ENCODE measurements at regions not wholly inside any gene's neighbourhood (a gene's known extent, or its start where the extent isn't known, plus 50 kb on each side); places are given as distances from the start of the nearest gene placed in this dataset.

GRCh38 chr22:48453751-48454485 lies 1373.8 kb downstream of the BRD1 start:
- WGBS, 10 experiments = 35 to 100% (median 66%) methylated on average over 1 to 9 of the region's 14 CpGs; no CpG with 5 or more reads in 2 of the 10 experiments
- ATAC-seq (replicated peaks in 6 of 8) = no peak
- Histone ChIP-seq H3K4me3 (no peak overlapping the region), H3K4me1 (replicated peaks in 1 of 2) (no peaks in the 10 kb centered on the region), H3K27ac (no peak overlapping the region)
- in situ Hi-C loops (cut with MboI; ENCODE audit: low pct_unique_long_range_greater_than_20kb in 2 of 9, low sequenced_read_pairs in 9 of 9, unreplicated experiment in 9 of 9) = no loop called here

GRCh38 chr22:48453171-48453570 lies 1374.5 kb downstream of the BRD1 start:
- H3K4me1 ChIP-seq (replicated peaks in 1 of 2) = no peaks in the 10 kb centered on the region
- in situ Hi-C loops (cut with MboI; ENCODE audit: low pct_unique_long_range_greater_than_20kb in 2 of 9, low sequenced_read_pairs in 9 of 9, unreplicated experiment in 9 of 9) = no loop called here
- WGBS, 10 experiments = 40 to 80% (median 56%) methylated on average over 2 to 7 of the region's 7 CpGs; no CpG with 5 or more reads in 7 of the 10 experiments
- H3K27ac ChIP-seq = no peak overlapping the region
- H3K4me3 ChIP-seq = no peak overlapping the region
- no peak for ATAC-seq (replicated peaks in 6 of 8)

GRCh38 chr22:48452766-48453165 lies 1374.9 kb downstream of the BRD1 start:
- no peak for ATAC-seq (replicated peaks in 6 of 8)
- WGBS, 10 experiments = 0 to 87% (median 50%) methylated on average over 1 to 4 of the region's 10 CpGs; no CpG with 5 or more reads in 4 of the 10 experiments
- in situ Hi-C loops (cut with MboI; ENCODE audit: low pct_unique_long_range_greater_than_20kb in 2 of 9, low sequenced_read_pairs in 9 of 9, unreplicated experiment in 9 of 9) = no loop called here
- no peaks in the 10 kb centered on the region for H3K4me1 ChIP-seq (replicated peaks in 1 of 2)
- H3K27ac ChIP-seq = no peak overlapping the region
- H3K4me3 ChIP-seq = no peak overlapping the region

GRCh38 chr22:48451891-48452290 lies 1375.8 kb downstream of the BRD1 start:
- Histone ChIP-seq H3K27ac (no peak overlapping the region), H3K4me1 (replicated peaks in 1 of 2) (no peaks in the 10 kb centered on the region), H3K4me3 (no peak overlapping the region)
- no peak for ATAC-seq (replicated peaks in 6 of 8)
- WGBS, 10 experiments = 73 to 100% (median 82%) methylated on average over 2 to 10 of the region's 11 CpGs; no CpG with 5 or more reads in 3 of the 10 experiments
- in situ Hi-C loops (cut with MboI; ENCODE audit: low pct_unique_long_range_greater_than_20kb in 2 of 9, low sequenced_read_pairs in 9 of 9, unreplicated experiment in 9 of 9) = no loop called here

GRCh38 chr22:48450188-48450825 lies 1377.4 kb downstream of the BRD1 start:
- ATAC-seq (replicated peaks in 6 of 8) = peak in 1 of 8 experiments; percentile 16
- no peak overlapping the region for H3K4me3 ChIP-seq
- H3K27ac ChIP-seq = no peak overlapping the region
- in situ Hi-C loops (cut with MboI; ENCODE audit: low pct_unique_long_range_greater_than_20kb in 2 of 9, low sequenced_read_pairs in 9 of 9, unreplicated experiment in 9 of 9) = no loop called here
- 20 to 100% (median 70%) methylated on average over 1 to 6 of the region's 13 CpGs; no CpG with 5 or more reads in 4 of the 10 experiments for WGBS, 10 experiments
- no peaks in the 10 kb centered on the region for H3K4me1 ChIP-seq (replicated peaks in 1 of 2)

GRCh38 chr22:48449466-48450187 lies 1378.0 kb downstream of the BRD1 start:
- Histone ChIP-seq H3K27ac (no peak overlapping the region), H3K4me3 (no peak overlapping the region), H3K4me1 (replicated peaks in 1 of 2) (no peaks in the 10 kb centered on the region)
- in situ Hi-C loops (cut with MboI; ENCODE audit: low pct_unique_long_range_greater_than_20kb in 2 of 9, low sequenced_read_pairs in 9 of 9, unreplicated experiment in 9 of 9) = no loop called here
- WGBS, 10 experiments = 28 to 93% (median 85%) methylated on average over 2 to 5 of the region's 15 CpGs; no CpG with 5 or more reads in 4 of the 10 experiments
- ATAC-seq (replicated peaks in 6 of 8) = peak in 1 of 8 experiments; percentile 16

- H3K4me1 ChIP-seq (replicated peaks in 1 of 2) = no peaks in the 10 kb centered on the region
- ATAC-seq (replicated peaks in 6 of 8) = no peak
- in situ Hi-C loops (cut with MboI; ENCODE audit: low pct_unique_long_range_greater_than_20kb in 2 of 9, low sequenced_read_pairs in 9 of 9, unreplicated experiment in 9 of 9) = no loop called here
- H3K27ac ChIP-seq = no peak overlapping the region
- H3K4me3 ChIP-seq = no peak overlapping the region
- WGBS, 10 experiments = 36 to 84% (median 63%) methylated on average over 1 to 4 of the region's 7 CpGs; no CpG with 5 or more reads in 5 of the 10 experiments
Observed at GRCh38 chr22:48448821-48449220, 1378.9 kb downstream of the BRD1 start.

- no peaks in the 10 kb centered on the region for H3K4me1 ChIP-seq (replicated peaks in 1 of 2)
- ATAC-seq (replicated peaks in 6 of 8) = no peak
- in situ Hi-C loops (cut with MboI; ENCODE audit: low pct_unique_long_range_greater_than_20kb in 2 of 9, low sequenced_read_pairs in 9 of 9, unreplicated experiment in 9 of 9) = no loop called here
- 0 to 79% (median 60%) methylated on average over 2 to 12 of the region's 17 CpGs; no CpG with 5 or more reads in 3 of the 10 experiments for WGBS, 10 experiments
- H3K27ac ChIP-seq = no peak overlapping the region
- H3K4me3 ChIP-seq = no peak overlapping the region
Observed at GRCh38 chr22:48445113-48445827, 1382.4 kb downstream of the BRD1 start.

- ATAC-seq (replicated peaks in 6 of 8) = no peak
- Histone ChIP-seq H3K4me1 (replicated peaks in 1 of 2) (no peaks in the 10 kb centered on the region), H3K4me3 (no peak overlapping the region), H3K27ac (no peak overlapping the region)
- 39 to 81% (median 56%) methylated on average over 1 to 9 of the region's 19 CpGs; no CpG with 5 or more reads in 4 of the 10 experiments for WGBS, 10 experiments
- in situ Hi-C loops (cut with MboI; ENCODE audit: low pct_unique_long_range_greater_than_20kb in 2 of 9, low sequenced_read_pairs in 9 of 9, unreplicated experiment in 9 of 9) = no loop called here
Observed at GRCh38 chr22:48444320-48445112, 1383.2 kb downstream of the BRD1 start.

- no peak for ATAC-seq (replicated peaks in 6 of 8)
- 37 to 84% (median 52%) methylated on average over 1 to 4 of the region's 4 CpGs; no CpG with 5 or more reads in 2 of the 10 experiments for WGBS, 10 experiments
Observed at GRCh38 chr22:48443680-48444079, 1384.0 kb downstream of the BRD1 start.

GRCh38 chr22:48442663-48443062 lies 1385.0 kb downstream of the BRD1 start:
- WGBS, 10 experiments = 40 to 71% (median 61%) methylated on average over 1 to 3 of the region's 8 CpGs; no CpG with 5 or more reads in 4 of the 10 experiments
- in situ Hi-C loops (cut with MboI; ENCODE audit: low pct_unique_long_range_greater_than_20kb in 2 of 9, low sequenced_read_pairs in 9 of 9, unreplicated experiment in 9 of 9) = no loop called here
- Histone ChIP-seq H3K4me3 (no peak overlapping the region), H3K27ac (no peak overlapping the region), H3K4me1 (replicated peaks in 1 of 2) (no peaks in the 10 kb centered on the region)
- no peak for ATAC-seq (replicated peaks in 6 of 8)

More at GRCh38 chr22:48443680-48444079, 1384.0 kb downstream of the BRD1 start:
- in situ Hi-C loops (cut with MboI; ENCODE audit: low pct_unique_long_range_greater_than_20kb in 2 of 9, low sequenced_read_pairs in 9 of 9, unreplicated experiment in 9 of 9) = no loop called here
- H3K27ac ChIP-seq = no peak overlapping the region
- no peaks in the 10 kb centered on the region for H3K4me1 ChIP-seq (replicated peaks in 1 of 2)
- no peak overlapping the region for H3K4me3 ChIP-seq

- no peak for ATAC-seq (replicated peaks in 6 of 8)
- Histone ChIP-seq H3K4me3 (no peak overlapping the region), H3K27ac (no peak overlapping the region), H3K4me1 (replicated peaks in 1 of 2) (no peaks in the 10 kb centered on the region)
- in situ Hi-C loops (cut with MboI; ENCODE audit: low pct_unique_long_range_greater_than_20kb in 2 of 9, low sequenced_read_pairs in 9 of 9, unreplicated experiment in 9 of 9) = no loop called here
- 80% methylated on average over 1 of the region's 6 CpGs; no CpG with 5 or more reads in 9 of the 10 experiments for WGBS, 10 experiments
Observed at GRCh38 chr22:48441553-48441850, 1386.2 kb downstream of the BRD1 start.
